Spleen (tissue), 7 donors: ENCODE measurements at regions not wholly inside any gene's neighbourhood (a gene's known extent, or its start where the extent isn't known, plus 50 kb on each side); places are given as distances from the start of the nearest gene placed in this dataset.

Experiments
- POLR2A ChIP-seq, 3 donors: fragments of 450-650 bp; IDR thresholded peaks; one replicate each; pipeline ENCODE4 v1.5.1; 2017; ENCODE audit warnings: antibody characterized with exemption in 3 of 3, mild to moderate bottlenecking in 1 of 3
- POLR2AphosphoS5 ChIP-seq, 3 donors: sonication (generic); formaldehyde crosslinking; IDR thresholded peaks; one replicate each; pipeline ENCODE4 v1.5.1; 2017; ENCODE audit warnings: antibody characterized with exemption in 3 of 3
- TF ChIP-seq, protein P1 (sequence below), 11 experiments: fragments of 200-600 bp in 7 of 11; fragments of 450-650 bp in 4 of 11; sonication (generic) in 4 of 11; IDR thresholded peaks in 8 of 11; conservative IDR thresholded peaks in 3 of 11; 1 replicate in 7 of 11; 2 replicates in 4 of 11; pipeline versions ENCODE4 v1.4.0 to v1.8.0; 2016 to 2021; ENCODE audit warnings: antibody characterized with exemption in 11 of 11, inconsistent platforms in 4 of 11, mild to moderate bottlenecking in 1 of 11
- donor health status: DM: no; HTN: no; CAD: no; lungs with moderate emphysema.
- donor health status: DM: no; HTN: no; CAD: no.
- donor health status: DM: no; HTN: no; CAD: no.

DNA sequence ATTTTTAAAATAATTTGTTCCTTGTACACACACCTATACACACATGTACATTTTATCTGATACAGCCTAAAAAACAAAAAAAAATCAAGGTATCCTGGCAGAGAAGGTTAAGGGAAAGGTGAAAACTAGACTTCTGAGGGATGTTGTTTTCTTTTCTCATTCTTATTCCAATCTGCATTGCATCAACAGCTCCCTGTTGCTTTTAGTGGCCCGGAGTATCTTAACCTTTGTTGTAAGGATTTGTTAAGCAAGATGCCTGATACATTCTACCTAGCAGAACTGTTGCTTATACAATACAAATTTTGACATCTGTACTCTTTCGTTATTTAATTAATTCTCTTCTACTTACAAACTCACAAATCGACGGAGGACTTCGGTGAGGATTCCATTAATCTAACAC, 167.4 kb downstream of the GNAI1 start:
- TF ChIP-seq, protein P1, sequence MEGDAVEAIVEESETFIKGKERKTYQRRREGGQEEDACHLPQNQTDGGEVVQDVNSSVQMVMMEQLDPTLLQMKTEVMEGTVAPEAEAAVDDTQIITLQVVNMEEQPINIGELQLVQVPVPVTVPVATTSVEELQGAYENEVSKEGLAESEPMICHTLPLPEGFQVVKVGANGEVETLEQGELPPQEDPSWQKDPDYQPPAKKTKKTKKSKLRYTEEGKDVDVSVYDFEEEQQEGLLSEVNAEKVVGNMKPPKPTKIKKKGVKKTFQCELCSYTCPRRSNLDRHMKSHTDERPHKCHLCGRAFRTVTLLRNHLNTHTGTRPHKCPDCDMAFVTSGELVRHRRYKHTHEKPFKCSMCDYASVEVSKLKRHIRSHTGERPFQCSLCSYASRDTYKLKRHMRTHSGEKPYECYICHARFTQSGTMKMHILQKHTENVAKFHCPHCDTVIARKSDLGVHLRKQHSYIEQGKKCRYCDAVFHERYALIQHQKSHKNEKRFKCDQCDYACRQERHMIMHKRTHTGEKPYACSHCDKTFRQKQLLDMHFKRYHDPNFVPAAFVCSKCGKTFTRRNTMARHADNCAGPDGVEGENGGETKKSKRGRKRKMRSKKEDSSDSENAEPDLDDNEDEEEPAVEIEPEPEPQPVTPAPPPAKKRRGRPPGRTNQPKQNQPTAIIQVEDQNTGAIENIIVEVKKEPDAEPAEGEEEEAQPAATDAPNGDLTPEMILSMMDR (IDR thresholded peaks at IDR 0.05 in 8 of 11, conservative IDR thresholded peaks at IDR 0.05 in 3 of 11), result no peak
- no peak for TF ChIP-seq POLR2A (IDR thresholded peaks at IDR 0.05)
- no peak for TF ChIP-seq POLR2AphosphoS5 (IDR thresholded peaks at IDR 0.05)
